ENCODE measurements at regions not wholly inside any gene's neighbourhood (a gene's known extent, or its start where the extent isn't known, plus 50 kb on each side); places are given as distances from the start of the nearest gene placed in this dataset.
"Not testable (repeated sequence)": the region's sequence is repeated elsewhere in the genome, so short reads cannot be mapped to it uniquely, and the experiment has no call there.

GRCh38 chr5:118554241-118554640 is 434.1 kb downstream of the DTWD2 start:
- in situ Hi-C loops (cut with MboI; ENCODE audit: low sequenced_read_pairs): no loop called here

DNA sequence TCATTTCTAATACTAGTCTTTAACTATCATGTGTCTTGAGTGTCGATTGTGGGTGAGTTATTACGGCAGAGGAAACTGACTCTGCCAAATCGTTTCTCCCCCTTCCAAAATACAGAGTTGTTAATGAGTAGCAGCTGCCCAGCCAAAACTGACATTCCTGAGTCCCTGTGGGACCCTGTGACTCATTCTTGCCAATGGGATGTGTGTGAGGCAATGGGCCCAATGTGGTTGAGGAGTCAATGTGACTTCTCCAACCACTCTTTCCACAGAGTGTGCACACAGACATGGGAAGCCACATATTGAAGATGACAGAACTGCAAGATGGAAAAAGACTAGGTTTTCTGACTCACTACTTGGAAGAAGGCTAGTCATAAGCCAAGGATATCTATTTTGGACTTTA is 434.7 kb downstream of the DTWD2 start:
- in situ Hi-C loops (cut with MboI; ENCODE audit: low sequenced_read_pairs): no loop called here

DNA sequence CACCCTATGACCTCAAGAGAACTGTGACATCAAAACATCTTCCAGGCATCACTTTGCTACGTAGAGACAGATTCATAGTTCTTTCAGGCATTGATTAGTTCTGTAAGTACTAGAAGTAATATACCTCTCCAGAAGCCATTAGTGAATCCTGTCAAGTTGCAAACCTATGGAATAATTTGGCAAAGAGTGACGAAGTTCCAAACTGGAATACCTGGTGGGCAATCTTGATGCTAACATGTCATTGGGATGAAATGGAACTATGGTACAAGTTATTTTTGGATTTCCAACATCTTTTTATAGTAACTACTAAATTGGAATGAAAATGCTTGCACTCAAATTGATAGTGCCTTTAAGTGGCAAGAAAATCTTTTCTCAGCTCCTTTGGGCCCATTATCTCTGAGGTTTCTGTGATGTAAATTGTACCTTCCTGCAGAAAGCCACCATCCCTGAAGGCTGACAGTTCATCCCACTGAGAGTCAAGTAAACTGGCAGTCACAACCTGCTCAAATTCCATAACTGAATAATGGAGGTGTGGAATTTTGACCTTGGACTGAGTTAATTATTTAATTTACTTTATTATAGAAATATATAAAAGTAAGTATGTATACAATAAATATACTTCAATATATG is 435.5 kb downstream of the DTWD2 start:
- in situ Hi-C loops (cut with MboI; ENCODE audit: low sequenced_read_pairs): no loop called here

DNA sequence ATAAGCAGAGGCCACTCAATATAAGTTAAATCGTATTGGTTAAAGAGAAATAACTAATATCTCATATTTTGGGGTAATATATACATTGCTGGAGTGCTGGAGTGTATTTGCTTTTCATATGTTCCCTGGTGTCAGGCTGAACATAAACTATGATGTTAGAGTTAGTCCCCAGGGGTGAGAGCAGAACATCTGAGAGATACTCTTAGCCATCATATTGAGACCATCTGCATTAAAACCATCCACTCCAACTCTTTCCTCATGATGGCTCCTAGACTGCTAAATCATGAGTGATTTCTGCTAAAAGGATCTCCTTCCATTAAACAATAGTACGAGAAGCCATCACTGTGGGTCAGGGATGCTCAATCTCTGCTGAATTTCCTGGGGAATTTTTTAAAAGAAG is 436.2 kb downstream of the DTWD2 start:
- in situ Hi-C loops (cut with MboI; ENCODE audit: low sequenced_read_pairs): no loop called here

DNA sequence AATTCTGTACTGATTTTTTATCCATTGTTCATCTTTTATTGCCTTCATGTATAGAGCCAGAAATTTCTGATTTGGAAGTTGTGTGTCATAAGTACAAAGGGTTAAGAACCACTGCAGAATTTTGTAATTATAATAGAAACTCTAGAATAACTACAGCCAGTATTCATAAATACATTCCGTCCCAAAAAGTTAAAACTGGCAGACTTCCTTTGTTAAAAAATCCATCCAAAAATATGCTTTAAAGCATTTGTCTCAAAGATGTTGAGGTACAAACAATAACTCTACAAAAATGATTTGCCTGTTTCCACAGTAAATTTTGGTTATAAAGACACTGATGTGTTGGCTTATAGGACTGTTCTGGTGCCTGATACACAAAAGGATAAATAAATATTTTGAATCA is 436.6 kb downstream of the DTWD2 start:
- in situ Hi-C loops (cut with MboI; ENCODE audit: low sequenced_read_pairs): no loop called here

DNA sequence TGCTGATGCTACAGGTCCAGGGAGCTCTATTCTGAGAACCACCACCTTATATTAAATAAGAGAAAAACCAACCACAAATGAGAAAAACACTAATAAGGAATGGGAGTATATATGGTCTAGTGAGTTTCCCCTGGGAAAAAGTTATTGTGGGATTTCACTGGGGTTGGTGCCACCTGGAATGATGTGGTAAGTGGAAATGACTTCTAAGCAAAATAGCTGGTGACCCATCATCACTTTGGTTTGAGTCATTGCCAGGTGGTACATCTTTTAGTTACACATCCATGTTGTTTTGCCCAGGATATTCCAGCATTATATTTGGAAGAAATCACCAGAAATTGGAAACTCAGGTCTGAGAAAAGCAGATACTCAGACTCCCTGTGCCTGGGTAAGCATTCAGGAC is 437.3 kb downstream of the DTWD2 start:
- in situ Hi-C loops (cut with MboI; ENCODE audit: low sequenced_read_pairs): no loop called here

DNA sequence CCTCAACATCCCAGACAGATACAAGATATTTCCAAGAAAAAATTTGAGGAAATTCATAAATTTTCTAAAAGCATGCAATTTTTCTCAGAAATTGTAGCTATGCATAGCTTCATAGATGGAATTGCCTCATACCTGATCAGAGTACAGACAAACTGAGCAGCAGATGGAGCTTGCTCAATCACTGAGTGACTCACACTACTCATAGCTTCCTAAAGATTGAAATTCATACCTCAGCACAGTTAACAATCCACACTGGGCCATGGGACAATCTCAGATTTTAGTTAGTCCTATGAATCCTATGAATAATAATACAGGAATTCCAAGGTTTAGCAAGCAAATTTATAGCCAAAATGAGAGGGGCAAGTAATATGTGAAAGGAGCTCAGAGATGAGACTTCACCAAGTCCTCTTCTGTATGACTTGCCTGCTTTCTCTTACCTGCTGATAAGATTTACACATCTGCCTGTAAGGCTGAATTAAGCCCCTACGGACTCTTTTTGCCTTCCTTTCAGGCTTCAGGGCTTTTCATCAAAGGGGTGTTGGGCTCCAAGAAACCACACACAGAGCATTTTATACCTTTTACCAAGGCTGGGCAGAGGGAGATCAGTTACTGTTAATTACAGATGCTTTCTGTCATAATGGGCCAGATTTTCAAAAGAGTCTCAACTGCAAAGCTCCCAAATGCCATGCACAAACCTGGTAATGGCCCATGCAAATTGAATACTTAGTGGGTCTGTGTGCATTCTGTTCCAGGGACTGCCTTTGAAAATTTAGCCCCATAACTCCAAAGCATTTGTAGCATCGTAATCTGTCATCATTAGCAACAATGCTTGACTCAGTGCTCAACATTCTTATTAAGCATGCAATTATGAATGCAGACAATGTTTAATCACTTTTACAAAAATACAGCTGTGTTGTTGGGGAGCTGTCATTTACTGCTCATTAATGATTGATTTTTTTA is 439.3 kb downstream of the DTWD2 start:
- in situ Hi-C loops (cut with MboI; ENCODE audit: low sequenced_read_pairs): no loop called here

- in situ Hi-C loops (cut with MboI; ENCODE audit: low sequenced_read_pairs): no loop called here
Measured at GRCh38 chr5:118545470-118545869, 442.9 kb downstream of the DTWD2 start.

DNA sequence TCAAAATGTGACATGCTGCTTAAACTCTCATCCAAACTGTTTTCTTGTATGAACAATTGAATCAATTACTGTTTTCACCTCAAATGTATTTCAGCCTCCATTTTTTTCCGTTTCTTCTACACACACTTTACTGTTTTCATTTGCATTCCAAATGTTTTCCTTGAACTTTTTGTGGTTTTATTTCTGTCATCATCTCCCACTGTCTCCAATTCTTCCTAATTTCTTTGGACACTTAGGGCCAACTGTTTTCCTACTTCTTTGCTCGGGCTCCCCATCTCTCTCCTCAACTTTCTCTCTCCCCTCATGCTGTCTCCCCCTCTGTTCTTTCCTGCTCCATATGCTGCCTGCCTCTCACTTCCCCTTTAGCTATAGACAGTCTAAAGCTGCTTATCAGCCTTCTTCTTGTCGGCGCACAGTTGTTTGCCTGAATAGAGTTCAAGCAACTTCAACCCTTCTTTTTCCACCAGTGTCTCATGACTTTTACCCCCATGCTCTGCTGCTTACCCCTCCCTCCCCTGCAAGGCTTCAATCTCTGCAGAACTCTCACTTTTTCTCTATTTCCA is 443.4 kb downstream of the DTWD2 start:
- in situ Hi-C loops (cut with MboI; ENCODE audit: low sequenced_read_pairs): no loop called here

GRCh38 chr5:118533923-118534322 is 454.4 kb downstream of the DTWD2 start:
- in situ Hi-C loops (cut with MboI; ENCODE audit: low sequenced_read_pairs): no loop called here

GRCh38 chr5:118533156-118533555 is 455.2 kb downstream of the DTWD2 start:
- in situ Hi-C loops (cut with MboI; ENCODE audit: low sequenced_read_pairs): no loop called here

DNA sequence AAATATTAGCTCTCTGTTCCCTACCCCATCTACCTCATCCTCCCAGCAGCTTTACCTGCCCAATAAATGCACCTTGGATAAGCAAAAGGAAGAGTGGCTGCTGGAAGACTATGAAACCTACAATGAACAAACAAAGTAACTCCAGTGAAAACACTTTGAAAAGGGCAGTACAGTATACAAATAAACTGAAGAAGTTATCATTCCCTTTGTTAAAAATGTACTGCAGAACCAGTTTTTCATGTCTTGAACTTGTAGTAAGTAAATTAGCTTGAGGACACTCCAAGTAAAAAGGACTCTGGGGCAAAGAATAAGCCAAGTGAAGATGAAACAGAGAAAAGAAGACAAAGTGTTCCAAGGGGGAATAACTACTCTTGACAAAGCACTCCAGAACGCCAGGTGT is 457.1 kb downstream of the DTWD2 start:
- in situ Hi-C loops (cut with MboI; ENCODE audit: low sequenced_read_pairs): no loop called here

GRCh38 chr5:118529361-118530144 is 458.8 kb downstream of the DTWD2 start:
- in situ Hi-C loops (cut with MboI; ENCODE audit: low sequenced_read_pairs): no loop called here

GRCh38 chr5:118522626-118523025 is 465.7 kb downstream of the DTWD2 start:
- in situ Hi-C loops (cut with MboI; ENCODE audit: low sequenced_read_pairs): no loop called here

- in situ Hi-C loops (cut with MboI; ENCODE audit: low sequenced_read_pairs): no loop called here
Measured at GRCh38 chr5:118520771-118521415, 467.5 kb downstream of the DTWD2 start.

DNA sequence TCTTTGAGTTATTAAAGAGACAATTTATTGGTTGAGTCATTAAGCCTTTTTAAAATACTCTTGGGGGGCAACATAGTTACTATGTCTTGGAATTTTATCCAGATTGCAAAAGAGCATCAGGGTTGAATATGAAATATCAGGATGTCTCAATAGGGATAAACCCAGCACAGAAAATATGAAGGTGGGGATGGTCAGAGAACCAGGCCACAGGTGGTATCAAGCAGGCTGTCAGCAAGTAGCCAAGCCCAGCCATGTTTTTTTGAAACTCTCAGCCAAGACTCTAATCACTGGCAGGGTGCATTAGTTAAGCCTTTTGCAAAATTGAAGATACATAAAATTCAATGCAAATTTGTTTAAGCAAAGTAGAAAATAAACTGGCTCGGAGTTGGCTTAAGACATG is 468.9 kb downstream of the DTWD2 start:
- in situ Hi-C loops (cut with MboI; ENCODE audit: low sequenced_read_pairs): no loop called here

GRCh38 chr5:118518720-118519119 is 469.6 kb downstream of the DTWD2 start:
- in situ Hi-C loops (cut with MboI; ENCODE audit: low sequenced_read_pairs): no loop called here

DNA sequence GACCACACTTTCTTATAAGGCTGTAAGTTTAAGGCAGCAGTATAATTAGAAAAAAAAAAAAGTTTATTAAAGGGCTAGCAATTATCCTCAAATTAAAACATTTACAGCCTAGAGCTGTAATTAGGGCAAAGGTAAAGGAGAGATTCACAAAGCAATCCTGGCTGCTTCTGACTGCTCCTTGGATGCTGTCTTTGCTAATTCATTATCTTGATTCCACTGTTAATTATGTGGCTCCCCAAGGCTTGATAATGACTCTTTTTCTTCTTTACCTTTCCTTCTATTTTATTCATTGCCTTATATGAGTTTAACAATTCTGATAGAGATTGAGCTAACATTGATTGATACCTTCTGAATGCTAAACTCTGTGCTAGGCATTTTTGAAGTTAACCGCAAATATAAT is 476.5 kb downstream of the DTWD2 start:
- in situ Hi-C loops (cut with MboI; ENCODE audit: low sequenced_read_pairs): no loop called here

DNA sequence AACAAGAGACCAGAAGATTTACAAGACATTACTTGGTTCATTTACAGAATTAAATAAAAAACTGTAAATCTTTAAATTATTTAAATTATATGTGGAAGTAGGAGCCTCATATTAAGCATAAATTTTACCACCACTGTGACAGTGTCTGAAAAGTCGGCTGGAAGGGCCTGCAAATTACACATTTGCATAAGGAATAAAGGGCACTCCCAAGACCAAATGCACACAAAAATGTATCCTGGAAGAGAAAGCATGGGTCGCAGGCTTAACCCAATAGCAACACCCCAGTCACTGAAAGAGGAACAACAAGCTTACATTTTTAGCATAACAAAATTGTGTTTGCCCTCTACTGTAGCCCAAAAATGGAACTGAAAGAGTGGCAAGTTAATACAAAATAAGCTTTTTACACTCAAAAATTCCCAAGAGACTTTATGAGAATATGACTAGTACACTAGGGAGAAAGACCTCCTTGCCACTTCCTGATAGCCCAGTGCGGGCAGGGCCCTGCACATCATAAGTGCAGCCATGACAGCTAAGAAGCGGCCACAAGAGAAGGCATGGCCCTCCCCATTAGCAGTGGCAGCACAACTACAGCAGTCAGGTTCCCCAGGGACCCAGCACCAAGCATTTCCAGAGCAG is 482.0 kb downstream of the DTWD2 start:
- in situ Hi-C loops (cut with MboI; ENCODE audit: low sequenced_read_pairs): no loop called here

DNA sequence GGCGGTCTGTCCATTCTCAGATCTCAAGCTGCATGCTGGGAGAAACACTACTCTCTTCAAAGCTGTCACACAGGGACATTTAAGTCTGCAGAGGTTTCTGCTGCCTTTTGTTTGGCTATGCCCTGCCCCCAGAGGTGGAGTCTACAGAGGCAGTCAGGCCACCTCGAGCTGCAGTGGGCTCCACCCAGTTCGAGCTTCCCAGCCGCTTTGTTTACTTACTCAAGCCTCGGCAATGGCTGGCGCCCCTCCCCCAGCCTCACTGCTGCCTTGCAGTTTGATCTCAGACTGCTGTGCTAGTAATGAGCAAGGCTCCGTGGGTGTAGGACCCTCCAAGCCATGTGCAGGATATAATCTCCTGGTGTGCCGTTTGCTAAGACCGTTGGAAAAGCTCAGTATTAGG is 486.1 kb downstream of the DTWD2 start:
- in situ Hi-C loops (cut with MboI; ENCODE audit: low sequenced_read_pairs): not testable (repeated sequence)
